HG03039 (cell line): ENCODE measurements at regions not wholly inside any gene's neighbourhood (a gene's known extent, or its start where the extent isn't known, plus 50 kb on each side); places are given as distances from the start of the nearest gene placed in this dataset.

Experiments used
- ATAC-seq: cut with Tn5 transposase; IDR thresholded peaks from one replicate; pipeline ENCODE4 v1.9.1; 2021; ENCODE audit warnings: mild to moderate bottlenecking, moderate library complexity; ENCODE audit not compliant: unreplicated experiment

DNA sequence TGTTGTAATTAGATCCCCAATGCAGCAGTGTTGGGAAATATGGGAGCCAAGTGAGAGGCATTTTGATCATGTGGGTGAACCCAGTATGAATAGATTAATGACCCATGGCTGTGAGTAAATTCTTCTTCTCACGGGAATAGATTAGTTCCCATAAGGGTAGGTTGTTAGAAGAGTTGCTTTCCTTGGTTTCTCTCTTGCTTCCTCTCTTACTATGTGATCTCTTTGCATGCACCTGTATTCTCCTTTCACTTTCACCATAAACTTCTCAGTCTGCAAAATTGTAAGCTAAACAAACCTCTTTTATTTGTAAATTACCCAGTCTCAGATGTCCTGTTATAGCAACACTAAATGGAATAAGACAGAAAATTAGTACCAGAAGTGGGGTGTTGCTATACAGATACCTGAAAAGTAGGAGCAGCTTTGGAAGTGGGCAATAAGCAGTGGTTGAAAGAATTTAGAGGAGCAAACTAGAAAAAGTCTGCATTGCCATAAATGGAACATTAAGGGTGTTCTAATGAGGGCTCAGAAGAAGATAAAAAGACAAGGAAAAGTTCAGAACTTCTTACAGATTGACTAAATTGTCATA is 1090.0 kb upstream of the ARRDC3 start:
- no peak for ATAC-seq

DNA sequence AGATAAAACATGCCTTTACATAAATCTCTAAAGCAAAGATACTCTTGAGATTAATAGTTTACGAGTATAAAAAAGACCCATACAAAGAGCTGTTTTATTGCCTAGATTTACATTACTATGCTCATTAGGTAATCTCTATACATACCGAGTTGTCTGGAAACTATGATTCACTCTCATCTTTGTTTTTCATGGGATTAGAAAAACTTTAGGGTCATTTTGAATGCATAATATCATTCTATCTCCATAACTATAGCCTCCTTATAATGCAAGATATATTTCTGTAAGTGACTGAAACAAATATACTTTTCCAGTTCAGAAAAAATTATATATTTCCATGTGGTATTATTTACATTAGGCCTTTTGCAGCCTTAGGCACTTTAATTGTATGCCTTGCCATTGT is 1088.7 kb upstream of the ARRDC3 start:
- no peak for ATAC-seq

DNA sequence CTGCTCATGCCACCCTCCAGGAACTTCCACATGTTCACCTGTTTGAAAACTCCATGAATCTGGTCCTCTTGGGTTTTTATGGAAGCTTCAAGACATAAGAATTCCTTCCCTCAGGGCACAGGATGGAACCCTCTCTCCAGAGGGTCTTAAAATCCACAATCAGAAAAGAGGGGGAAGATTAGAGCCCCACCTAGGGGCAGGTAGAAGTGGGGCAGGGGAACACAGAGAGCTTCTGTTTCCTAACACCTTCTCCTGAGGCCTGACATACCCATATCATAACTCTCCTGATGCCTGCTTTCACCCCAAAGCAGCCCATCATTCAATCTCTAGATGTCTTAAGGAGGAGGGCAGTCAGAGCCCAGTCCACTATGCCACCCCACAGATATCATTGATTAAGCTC is 1087.7 kb upstream of the ARRDC3 start:
- no peak for ATAC-seq

DNA sequence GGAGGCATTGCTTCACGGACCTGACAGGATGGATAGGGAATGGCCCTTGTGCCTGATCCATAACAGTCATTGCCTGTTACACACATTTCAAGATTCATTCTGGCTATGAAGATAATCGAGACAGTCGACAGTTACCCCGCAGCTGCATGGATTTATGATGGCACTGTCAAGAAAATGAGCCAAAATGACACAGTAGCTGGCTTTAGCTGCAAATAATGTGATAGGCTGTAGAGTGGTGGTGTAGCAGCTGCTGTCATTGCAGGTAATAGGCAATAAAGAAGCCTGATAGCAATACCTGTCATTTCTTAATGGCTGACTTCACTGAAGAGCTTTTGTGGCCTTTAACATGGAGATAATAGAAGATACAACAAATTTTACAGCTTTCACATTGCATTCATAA is 1085.2 kb upstream of the ARRDC3 start:
- no peak for ATAC-seq

DNA sequence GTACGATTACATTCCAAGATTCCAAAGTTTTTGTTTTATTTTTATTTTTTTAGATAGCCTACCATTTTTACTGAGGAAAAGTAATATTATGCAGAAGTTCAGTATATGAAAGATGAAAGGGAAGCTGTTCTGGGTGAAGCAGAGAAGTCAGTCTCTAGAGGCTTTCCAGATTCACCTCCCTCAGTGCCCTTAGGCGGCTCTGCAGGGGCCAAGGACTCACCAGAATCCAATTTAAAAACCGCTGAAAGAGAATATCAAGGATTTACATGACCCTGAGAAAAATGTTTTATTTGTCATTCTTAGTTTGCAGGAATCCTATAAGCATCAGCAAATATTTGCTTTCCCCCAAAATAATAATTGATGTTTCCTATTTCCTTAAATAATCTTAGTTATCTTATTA is 1084.6 kb upstream of the ARRDC3 start:
- no peak for ATAC-seq

DNA sequence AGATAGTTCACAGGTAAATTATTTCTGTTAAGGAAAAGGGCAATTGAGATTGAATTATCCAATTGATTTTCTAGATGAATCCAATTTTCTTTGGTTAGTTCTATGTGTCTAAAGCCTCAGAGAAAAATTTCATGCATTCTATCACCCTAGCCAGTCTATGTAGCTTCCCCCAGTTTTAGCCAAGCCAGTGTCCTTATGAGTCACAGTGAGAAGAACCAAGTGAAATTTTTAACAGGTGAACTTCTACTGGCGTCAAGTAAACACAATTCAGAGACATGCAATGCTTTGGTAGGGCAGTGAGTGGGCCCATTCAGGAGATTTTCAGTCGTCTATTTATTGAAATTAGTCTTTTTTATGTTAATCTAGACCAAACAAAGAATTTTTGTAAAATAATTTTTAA is 1077.4 kb upstream of the ARRDC3 start:
- peak; percentile 68 for ATAC-seq

DNA sequence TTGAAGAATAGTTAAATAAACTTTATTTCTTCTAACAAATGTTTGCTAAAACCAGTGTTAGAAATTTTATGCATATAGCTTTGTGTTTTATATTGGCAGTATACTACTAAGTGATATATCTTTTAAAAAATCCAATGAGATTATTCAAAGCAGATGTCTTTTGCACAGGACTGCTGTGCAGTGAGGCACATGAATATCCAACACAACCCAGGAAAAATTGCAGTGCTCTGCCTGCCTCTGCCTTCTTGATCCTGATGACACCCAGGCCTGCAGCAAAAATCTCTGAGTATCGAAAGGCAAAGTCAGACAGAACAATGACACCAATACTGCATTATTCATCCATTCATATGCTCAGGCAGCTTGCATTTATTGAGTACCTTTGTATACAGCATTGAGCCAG is 1076.5 kb upstream of the ARRDC3 start:
- no peak for ATAC-seq

DNA sequence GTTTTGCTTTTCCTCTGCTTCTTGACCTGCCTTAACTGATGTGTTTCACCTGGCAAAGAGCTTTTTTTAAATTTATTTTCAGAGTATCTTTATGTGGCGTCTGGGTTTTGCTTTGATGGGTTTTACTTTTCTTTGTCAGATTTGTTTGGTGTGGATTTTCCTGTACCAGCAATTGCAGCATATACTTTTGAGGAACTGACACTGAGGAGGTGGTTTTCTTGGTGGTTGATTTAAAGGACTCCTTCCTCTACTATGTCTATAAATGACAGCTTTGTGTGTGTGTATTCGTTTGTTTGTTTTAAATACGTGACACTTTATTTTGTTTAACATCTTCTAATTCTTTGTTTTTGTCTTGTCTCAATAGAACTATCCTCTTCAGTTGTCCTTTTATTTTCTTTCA is 1071.9 kb upstream of the ARRDC3 start:
- ATAC-seq: peak; percentile 100

DNA sequence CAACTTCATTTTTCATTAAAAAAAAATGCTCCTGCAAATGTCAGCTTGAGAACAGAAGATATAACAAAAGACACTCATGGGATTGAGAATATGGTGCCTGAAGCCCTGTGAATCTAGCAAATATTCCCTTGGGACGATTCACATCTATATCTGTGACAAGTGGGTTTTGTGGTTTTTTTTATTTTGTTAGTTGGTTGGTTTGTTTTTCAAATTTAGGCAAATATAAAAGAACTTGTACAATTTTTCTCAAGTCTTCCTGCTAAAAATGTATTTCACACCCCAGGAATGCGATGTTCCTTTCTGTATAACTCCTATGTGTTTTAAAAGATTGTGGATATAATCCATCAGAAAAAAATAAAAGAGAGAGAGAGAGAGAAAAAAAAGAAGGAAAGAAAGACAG is 1061.8 kb upstream of the ARRDC3 start:
- ATAC-seq: no peak

DNA sequence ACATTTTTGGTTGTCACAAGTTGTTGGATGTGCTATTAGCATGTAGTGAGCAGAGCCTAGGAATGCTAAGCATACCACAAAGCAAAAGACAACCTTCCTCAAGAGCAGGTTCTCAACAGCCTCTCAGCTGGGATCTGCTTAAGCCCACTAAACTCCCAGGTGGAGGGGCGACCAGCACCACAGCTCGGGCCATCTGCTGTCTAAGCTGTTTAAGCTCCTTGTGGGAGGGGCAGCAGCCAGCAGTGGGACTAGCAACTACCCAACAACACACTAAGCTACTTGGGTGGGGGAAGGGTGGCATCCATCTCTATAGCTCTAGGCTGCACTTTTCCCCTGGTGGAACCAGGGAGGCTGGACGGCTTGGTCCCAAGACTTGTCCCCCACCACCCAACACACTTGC is 1052.7 kb upstream of the ARRDC3 start:
- no peak for ATAC-seq

DNA sequence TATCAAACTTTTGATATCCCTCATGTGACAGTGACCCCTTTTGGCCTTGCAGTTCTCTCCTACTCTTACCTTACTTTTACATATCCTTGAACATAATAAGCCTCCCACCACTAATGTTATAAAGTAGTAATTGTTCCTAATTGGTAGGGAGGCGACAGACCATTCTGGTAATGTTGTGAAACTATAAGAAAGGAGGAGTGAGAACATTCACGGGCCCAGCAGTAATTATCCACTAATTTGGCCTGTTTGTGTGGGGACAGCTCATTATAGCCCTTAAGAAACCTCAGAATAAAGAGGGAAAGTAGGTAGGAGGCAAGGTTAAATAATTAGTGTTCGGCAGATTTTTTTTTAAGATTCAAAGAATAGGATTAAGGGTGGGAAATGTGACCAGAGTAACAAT is 1046.5 kb upstream of the ARRDC3 start:
- ATAC-seq: no peak

DNA sequence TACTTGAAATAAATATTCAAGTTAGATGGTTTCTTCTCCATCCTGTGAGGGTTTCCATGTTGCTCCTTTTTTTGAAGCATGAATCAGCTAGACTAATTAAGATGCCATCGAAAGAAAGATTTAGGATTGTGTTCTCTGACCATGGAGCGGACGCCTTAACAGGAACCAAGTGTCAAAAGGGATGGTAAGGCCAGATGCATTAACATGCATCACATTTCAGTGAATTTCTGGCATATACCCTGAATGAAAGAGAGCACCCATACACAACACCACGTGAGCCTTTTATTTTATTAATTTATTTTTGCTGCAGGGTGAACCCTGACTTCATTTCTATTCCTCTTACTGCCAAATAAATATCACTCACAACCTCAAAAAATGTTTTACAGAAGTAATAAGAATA is 1045.3 kb upstream of the ARRDC3 start:
- no peak for ATAC-seq

DNA sequence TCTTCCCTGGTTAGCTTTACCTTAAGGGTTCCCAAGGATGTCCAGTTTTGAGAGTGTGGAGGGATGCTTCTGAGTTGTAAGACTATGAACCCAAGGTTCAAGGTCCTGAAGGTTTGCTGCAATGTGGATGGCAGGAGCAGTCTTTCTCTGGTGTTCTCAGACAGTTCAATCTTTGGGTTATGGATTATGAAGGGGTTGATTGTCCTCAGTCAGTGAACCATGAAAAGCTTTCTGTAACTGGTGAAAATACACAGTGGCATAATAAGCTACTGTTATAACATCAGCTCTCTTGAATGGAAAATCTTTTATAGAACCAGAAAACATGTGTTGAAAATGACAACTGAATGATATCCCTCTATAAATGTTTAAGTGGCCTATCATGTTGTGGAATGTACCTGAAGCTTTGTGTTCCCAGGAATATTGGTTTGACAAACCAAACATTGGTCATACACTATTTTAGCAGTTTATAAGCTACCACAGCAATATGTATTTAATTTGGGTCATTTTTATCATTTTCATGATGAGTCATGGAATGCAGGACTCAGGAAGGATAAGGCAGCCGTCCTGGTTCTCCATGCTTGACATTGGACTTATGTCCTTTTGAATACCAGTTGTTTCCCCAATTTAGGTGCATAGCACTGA is 1041.8 kb upstream of the ARRDC3 start:
- ATAC-seq: no peak

DNA sequence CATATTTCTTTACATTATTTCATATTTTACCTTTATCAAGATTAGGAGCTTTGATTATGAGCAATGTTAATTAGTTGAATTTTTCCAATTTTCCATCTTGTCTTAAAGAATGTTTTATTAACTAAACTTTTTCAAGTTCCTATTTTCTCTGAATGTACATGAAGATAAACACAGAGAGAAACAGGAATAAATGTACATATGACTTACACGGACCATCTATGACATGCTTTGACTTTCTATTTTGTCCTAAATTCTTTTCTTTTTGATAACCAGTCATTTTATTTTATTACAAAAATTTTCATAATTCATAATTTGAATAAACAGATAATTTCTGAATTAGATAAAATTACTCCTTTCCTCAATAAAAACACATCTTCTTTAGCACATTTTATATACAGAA is 1038.8 kb upstream of the ARRDC3 start:
- no peak for ATAC-seq

DNA sequence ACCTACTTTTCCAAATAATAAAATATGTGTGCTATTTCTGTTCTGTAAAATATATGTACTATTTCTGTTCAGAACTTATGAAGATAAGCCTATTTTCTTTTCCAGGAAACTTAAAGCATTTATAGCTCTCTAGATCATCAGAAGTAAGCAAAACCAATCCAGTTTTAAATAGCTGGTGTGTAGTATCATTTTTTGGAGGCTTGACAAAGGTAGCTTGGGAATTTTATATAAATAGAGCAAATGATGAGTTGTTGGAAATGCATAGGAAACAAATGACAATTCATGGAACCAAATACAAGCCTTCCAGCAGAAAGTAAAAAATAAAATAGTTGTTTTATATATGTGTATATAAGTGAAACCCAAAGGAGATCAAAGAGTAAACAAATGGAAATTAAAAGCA is 1038.1 kb upstream of the ARRDC3 start:
- no peak for ATAC-seq

DNA sequence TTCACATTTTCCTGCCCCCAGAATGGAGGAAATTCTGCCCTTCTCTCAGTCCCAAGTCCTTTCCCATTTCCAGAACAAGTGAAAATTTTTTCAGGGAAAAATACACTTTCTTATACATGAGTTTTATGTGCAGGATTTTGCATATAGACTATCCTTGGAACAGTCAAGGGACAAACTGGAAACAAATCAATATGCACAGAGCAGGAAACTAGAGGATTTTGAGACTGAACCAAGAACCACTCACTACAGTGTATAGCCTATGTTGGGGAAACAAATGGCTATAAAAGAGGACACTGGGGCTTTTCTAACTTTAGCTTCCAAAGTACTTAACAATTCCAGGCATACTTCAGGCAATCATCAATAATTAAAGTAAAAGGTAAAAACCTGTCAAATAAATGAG is 1036.1 kb upstream of the ARRDC3 start:
- no peak for ATAC-seq

DNA sequence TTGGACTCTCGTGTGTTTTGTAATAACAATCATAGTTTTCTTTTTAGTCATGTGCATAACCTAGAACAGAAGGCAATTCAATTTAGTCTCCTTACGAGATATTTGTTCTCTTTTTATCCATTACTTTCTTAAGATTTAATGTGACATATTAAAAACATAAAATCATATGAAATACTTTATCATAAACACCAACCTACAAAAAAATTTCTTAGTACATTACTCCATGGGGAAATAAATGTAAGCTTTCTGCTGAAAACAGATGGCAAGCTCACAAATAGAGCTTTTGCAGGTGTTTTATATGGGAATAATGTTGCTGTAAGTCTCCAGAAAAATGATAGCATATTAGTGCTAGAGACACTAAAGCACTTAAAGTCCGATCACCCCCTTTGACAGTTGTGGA is 1035.2 kb upstream of the ARRDC3 start:
- no peak for ATAC-seq

DNA sequence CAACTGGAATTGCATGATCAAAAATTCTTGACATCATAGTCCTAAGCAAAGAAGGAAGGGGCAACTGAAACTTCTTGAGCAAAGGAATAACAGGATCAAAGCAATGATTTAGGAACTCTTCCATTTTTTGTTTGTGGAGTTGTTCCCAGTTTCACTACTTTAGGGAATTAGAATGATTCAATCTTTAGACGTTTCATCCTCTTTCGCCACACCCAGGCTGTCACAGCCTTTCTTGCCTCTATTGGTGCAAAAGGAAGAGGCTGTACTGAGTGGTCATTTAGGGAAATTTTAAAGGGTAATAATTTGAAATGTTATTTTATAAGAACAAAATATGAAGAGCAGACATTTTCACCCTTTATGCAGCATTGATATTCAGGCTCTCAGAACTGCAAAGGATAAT is 1026.0 kb upstream of the ARRDC3 start:
- ATAC-seq: no peak

DNA sequence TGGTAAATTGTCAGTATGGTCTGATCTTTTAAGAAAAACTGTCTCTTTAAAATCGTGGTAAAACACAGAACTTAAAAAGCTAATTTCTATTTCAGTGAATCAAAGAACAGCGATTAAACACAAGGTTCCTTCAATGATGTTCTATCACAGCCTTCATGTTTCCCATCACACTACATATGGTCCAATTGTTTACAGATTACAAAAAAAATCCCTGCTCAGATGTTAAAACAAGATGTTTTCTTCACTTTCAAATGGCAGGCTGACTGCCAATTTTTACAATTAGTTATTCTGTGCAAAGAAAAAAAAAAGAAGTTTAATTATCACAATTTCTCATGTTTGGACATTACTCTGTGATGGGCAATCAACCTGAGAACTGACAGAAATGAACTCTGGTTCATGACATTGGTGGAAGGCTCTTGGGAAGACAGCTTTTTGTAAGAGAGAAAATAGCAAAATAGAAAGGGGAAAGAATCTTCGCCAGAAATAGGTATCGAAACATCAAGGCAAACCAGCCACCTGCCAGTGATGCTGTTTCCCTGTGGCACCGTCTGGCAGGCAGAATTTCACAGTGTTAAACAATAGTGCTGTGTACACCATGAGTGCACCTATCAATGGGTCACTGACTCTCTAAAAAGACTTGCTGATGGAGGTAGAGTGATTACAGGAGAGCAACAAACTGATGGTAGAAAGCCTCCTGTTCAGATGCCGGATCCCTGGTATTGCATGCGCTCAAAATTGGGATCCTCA is 1020.0 kb upstream of the ARRDC3 start:
- ATAC-seq: no peak

DNA sequence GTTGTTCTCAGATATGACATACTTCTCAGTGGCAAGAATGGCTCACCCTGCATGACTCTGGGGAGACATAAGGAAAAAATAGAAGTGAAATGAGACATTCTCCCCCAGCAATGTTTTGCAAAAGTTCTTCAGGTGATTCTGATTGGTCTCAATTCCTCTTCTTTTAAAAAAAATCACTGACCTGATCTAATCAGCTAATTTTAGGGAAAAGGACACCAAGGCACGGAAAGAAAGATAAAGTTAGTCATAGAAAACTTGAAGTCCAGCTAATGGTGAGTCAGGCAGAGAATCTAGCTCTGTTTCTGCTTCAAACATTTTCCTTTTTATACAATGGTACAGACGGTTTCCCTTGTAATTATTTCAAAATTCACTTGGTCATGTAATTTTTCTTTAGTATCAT is 1018.9 kb upstream of the ARRDC3 start:
- no peak for ATAC-seq

DNA sequence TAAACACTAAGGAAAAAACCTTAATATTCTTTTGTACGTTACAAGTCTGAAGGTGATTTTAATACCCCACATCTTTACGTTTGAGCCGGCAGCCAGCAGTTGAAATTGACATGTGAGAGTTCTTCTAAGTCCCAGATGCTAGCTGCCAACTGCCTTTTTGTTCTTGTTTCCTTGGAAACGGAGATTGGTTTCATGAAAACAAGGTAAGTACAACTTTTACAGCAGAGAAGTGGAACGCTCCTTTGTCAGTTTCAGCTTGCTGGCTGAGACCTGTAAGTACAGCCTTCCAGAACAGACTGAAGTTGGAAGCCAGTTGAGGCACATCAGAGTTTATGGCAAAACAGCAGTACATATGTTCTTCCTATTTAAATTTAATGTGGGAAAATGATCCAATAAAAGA is 1018.4 kb upstream of the ARRDC3 start:
- no peak for ATAC-seq

DNA sequence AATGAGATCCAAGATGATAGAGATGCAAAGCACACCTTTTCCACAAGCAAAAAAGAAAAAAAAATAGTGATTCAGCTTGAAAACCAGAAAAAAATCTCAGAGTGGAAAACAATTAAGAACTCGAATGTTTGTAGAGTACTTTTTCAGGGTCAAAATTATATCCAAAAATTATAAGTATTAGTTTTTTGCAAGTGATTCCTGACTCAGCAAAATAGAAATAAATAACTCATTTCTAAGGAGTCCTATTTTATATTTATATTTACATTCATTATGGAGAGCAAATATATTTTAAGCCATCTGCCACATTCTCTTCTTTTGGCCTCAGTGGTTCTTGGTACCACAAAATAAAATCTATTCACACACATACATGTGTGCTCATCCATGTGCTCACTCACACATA is 1011.8 kb upstream of the ARRDC3 start:
- ATAC-seq: no peak

DNA sequence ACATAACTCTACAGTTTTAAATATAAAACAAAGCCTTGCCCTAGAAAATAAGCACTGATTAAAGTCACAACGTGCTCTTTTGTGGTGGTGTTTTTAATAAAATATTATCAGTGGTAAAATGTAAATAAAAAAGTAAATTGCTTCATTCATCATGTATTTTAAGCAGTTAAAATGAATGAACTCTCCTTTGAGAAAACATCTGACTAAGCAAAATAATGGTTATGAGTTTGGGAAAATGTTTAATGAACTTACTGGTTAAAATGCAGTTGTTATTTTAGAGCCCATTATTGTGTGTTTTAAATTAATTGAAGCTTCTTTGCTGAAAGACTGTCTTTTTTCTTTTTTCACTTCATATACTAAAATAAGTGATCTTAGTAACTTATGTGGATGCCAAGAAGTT is 1007.5 kb upstream of the ARRDC3 start:
- ATAC-seq: no peak
